ENCODE measurements at regions not wholly inside any gene's neighbourhood (a gene's known extent, or its start where the extent isn't known, plus 50 kb on each side); places are given as distances from the start of the nearest gene placed in this dataset.
"Not testable (repeated sequence)": the region's sequence is repeated elsewhere in the genome, so short reads cannot be mapped to it uniquely, and the experiment has no call there.

DNA sequence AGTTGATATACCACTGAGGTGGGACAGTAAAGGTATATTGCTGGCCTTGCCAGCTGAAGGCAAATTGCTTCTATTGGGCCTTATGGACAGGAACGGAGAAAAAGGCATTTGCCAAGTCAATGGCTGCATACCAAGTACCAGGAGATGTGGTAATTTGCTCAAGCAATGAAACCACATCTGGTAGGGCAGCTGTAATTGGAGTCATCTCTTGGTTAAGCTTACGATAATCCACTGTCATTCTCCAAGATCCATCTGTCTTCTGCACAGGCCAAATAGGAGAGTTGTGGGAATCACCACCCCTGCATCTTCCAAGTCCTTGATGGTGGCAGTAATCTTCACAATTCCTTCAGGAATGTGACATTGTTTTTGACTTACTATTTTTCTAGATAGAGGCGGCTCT lies 350.7 kb upstream of the ADAMTS5 start:
- DNase-seq = not testable (repeated sequence)

DNA sequence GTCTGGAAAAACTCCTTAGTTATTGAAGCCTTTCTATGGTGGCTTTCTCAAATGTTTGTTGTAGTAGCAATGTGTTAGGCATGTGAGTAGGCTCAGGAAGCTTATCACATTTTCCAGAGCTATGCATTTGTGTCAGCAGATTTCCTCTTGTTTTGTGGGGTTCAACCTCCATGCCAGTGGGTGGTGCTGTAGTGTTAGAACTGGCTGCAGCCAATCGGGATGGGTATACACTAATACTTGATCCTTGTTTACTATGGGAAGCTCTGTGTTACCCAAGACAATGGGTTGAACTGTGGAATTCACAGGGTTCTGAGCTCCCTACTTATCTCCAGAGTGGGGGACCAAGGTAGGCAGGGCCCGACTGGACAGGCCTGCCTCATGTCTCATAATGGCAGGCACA lies 348.5 kb upstream of the ADAMTS5 start:
- no peak for DNase-seq

- DNase-seq = no peak
Measured at GRCh38 chr21:27314131-27314530, 347.2 kb upstream of the ADAMTS5 start.

DNA sequence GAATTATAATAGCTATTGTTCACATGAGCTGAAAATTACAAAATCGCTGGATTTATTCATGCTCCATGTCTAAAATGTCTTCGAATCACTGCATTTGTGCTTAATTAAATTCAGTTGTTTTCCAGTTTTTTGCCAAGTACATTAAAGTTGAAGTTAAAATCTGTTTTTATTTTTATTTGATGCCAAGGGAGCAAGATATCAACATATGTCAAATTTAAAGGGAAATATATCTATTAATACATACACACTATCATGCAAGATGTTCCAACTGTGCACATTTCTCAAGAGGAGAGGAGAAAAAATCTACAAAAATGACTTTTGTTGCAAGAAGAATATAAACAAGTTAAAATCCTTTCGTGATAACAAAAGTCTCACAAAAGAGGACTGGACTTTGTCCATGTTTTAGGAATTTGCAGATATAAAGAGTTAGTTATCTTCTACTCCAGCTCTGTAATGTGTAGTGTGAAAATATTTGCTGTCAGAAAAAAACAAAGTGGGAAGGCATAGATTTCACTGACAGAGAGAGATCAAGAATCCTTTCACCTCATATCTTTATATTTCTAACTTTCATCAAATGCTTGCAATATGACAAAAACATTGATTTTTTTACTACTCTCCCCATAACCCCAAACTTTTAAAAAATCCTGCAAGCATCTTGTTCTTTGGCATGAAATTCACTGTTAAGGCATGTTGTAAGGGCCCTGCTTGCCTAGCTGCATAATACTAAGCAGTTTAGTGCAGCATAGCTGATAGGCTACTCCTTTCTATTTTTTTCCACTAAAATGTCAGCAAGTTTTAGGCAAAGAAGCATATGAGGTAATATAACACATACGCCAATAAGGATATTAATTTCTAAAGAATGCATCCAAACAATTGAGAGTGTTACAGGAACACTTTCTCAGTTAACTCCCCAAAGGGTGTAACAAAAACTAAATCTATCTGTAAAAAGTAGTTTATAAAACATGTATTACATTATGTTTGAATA lies 340.2 kb upstream of the ADAMTS5 start:
- DNase-seq = no peak

- DNase-seq = no peak
Measured at GRCh38 chr21:27306206-27306605, 339.3 kb upstream of the ADAMTS5 start.

- no peak for DNase-seq
Measured at GRCh38 chr21:27301220-27301619, 334.3 kb upstream of the ADAMTS5 start.

GRCh38 chr21:27300770-27301169 lies 333.9 kb upstream of the ADAMTS5 start:
- DNase-seq = no peak

GRCh38 chr21:27298465-27298864 lies 331.6 kb upstream of the ADAMTS5 start:
- DNase-seq = no peak

- no peak for DNase-seq
Measured at GRCh38 chr21:27293239-27293638, 326.4 kb upstream of the ADAMTS5 start.

DNA sequence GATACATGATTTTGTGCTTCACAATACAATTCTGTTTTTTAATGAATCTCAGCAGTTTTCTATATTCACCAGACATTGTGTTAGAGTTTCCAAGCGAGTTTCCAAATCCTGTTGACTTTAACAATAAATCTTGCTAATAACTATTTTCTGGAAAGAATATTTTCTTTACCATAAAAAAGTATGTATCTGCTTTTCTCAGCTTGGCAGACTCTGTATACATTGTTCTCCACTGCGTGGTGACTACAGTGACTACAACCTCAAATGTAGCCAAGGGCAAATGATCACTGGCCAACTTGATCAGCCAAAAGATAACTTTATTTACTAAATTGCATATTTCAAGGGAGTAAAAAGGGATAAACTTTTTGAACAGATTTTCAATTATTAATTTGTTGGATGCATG lies 325.9 kb upstream of the ADAMTS5 start:
- no peak for DNase-seq

- no peak for DNase-seq
Measured at GRCh38 chr21:27292229-27292628, 325.3 kb upstream of the ADAMTS5 start.

DNA sequence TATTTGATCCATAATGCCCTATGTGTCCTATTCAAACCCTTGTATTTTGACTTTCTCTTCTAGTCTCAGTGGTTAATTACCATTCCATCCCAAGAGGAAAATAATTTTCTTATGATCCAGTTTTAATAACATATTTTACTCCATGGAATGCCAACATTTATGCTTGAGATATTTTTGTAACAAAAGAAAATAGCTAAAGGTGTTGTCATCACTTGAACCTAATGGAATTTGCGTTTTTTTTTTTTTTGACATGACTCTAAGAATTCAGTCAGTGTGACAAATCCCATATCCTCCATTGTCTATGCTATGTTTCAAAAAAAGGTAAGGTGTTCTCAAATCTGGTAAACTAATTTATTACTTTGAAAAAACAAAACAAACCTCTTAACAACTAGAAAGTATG lies 324.1 kb upstream of the ADAMTS5 start:
- no peak for DNase-seq

DNA sequence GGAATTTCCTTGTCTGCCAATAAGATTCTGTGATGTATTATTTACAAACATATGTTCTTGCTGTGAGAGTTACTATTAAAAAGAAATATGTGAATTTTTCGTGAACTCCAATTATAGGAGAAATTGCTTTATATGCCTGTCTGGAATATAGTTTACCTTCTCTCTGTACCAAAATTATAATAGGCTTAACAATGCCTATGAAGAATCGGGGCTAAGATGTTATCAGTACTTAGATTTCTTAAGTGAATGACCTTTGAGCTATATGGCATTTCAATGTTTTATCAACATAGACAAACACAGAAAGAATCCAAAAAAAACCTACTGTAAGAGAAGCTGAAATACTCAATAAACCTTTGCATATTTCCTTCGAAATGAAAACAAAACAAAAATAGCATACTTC lies 323.1 kb upstream of the ADAMTS5 start:
- no peak for DNase-seq

DNA sequence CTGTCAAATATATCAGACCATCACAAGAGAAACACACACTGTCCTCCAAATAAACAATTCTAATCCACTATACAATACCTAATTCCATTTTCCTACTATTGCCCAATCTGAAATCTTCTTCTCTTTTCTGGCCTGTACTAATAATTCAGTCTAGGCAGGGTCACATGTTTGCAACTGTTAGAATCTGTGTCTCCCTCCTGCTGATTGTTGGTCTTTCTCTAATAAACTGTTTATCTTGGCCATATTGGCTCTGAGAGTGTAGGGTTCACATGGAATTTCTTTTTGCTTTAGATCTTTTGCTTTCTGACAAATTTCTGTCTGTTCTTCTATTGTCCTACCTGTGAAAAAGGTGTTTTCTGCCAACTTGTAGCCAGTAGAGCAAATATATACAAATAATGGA lies 319.9 kb upstream of the ADAMTS5 start:
- DNase-seq = no peak

GRCh38 chr21:27277110-27277509 lies 310.2 kb upstream of the ADAMTS5 start:
- DNase-seq = no peak

GRCh38 chr21:27275294-27275927 lies 308.5 kb upstream of the ADAMTS5 start:
- DNase-seq = no peak

- DNase-seq = no peak
Measured at GRCh38 chr21:27269644-27270043, 302.8 kb upstream of the ADAMTS5 start.

DNA sequence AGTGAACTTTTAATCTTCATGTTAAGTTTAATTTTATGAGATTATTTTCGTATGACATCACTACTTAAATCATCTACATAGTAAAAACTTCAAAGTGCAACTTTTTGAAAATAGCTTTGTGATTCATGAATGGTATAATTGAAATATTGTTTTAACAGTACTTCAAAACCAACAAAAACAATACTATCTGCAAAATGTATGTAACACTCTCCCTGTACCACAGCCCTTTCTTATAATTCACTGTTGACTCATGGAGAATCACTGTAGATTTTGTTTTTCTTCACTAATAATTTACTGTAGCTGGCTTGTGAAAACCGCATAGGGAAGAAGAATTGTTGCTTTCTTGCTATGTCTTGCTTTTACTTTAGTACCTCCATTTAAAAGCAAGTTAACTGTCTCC lies 301.4 kb upstream of the ADAMTS5 start:
- DNase-seq = no peak

DNA sequence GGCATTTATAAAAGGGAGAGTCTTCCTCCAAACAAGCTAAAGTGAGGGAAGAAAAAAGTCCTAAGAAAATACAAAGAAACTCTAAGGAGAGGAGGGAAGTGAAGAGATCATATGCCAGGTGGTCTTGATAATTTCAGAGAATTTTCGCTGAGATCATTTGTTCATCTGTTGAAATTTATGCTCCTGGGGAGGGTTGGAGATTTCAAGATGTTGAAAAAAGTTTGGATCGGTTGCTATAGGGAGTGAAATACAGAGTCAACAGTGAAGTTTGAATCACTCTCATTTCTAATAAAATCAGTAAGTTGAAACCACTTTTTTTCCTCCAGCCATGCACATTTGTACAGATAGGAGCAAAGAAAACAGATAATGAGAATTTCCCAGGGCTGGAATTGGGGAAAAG lies 299.1 kb upstream of the ADAMTS5 start:
- no peak for DNase-seq

DNA sequence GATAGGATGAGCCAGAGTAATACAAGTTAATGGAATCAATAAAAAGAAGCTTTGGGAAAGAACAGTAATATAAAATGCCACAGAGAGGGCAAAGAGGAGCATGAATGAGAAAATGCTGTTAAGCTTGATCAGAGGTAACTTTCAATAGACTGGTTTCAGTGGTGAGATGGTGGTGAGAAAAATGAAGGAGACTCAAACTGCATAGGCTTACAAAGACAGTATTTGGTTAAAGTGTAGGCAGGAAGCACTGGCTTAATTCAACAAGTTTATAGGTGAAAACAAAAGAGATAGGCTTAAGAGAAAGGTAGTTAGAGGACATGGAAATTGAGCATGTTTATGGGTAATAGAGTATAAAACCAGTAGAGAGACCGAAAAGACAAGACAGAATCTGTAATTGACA lies 298.6 kb upstream of the ADAMTS5 start:
- no peak for DNase-seq

GRCh38 chr21:27261676-27262075 lies 294.8 kb upstream of the ADAMTS5 start:
- DNase-seq = no peak

DNA sequence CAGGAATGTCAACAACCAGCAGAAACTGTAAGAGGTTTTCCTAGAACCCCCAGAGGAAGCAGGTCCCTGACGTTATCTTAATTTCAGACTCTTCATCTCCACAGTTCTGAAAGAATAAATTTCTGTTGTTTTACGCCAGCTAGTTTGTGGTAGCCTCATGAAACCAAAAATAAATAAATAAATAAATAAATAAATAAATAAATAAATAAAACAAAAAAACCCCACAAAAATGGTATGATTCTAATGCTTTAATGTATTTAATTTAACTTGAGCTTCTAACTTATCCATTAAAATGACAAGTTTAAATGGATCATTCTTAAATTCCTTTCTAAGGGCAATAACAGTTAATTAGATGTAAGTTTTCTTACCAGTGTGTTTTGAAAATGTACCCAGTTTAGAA lies 293.8 kb upstream of the ADAMTS5 start:
- no peak for DNase-seq

DNA sequence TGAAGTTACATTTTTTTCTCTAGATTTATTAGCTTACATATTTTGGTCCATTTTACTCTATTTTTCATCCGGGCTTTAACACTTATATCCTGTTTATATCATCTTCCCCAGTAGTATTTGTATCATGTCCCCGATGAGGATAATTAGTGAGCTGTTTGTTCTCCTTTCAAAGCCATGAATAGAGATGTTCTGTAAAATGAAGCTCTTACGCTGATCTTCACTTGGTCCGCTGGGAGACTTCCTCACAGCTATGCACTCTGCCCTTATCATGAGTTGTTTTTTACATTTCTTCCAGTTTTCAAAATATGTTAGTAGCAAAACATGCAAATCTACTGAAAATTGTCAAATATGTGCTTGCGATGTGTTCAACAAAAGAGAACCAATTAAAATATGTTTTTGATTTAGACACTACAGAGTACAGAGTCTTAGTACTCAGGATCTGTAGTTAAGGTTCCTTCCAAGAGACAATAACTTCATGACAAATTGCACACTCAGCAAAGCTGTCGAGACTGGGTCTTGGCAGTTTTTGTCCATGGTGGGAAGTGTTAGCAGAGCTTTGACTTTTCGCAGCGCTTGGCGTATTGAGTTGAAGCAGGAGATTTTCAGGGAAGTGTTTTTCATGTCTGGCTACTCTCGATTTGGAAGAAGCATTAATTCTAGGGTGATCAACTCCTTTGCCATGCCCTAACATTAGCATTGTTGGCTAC lies 292.0 kb upstream of the ADAMTS5 start:
- no peak for DNase-seq

Data from activated effector memory CD4-positive, alpha-beta T cell treated with anti-CD3 and anti-CD28 coated beads, Interleukin-2, amount 50 U/mL, for 16 hours (primary cell).